ENCODE measurements at regions not wholly inside any gene's neighbourhood (a gene's known extent, or its start where the extent isn't known, plus 50 kb on each side); places are given as distances from the start of the nearest gene placed in this dataset.

GRCh38 chr1:29385966-29386365 lies 149.6 kb downstream of the PTPRU start:
- no peak for TF ChIP-seq CTCF (IDR thresholded peaks at IDR 0.05)
- no peaks in the 10 kb centered on the region for H3K9me3 ChIP-seq
- no peak overlapping the region for H3K27ac ChIP-seq
- peaks cover 25% of the 10 kb centered on the region for H3K27me3 ChIP-seq
- H3K36me3 ChIP-seq: no peaks in the 10 kb centered on the region
- no peaks in the 10 kb centered on the region for H3K4me1 ChIP-seq (ENCODE audit: control insufficient read depth in 1 of 2, insufficient read depth in 1 of 2, low read depth in 1 of 2, low read length in 1 of 2)
- no peak overlapping the region for H3K4me3 ChIP-seq (ENCODE audit: low read depth in 1 of 2, low read length in 1 of 2)

- Histone ChIP-seq H3K4me3 (ENCODE audit: low read depth in 1 of 2, low read length in 1 of 2) (no peak overlapping the region), H3K9me3 (no peaks in the 10 kb centered on the region), H3K4me1 (ENCODE audit: control insufficient read depth in 1 of 2, insufficient read depth in 1 of 2, low read depth in 1 of 2, low read length in 1 of 2) (no peaks in the 10 kb centered on the region), H3K27me3 (peaks cover 25% of the 10 kb centered on the region), H3K36me3 (no peaks in the 10 kb centered on the region), H3K27ac (no peak overlapping the region)
- no peak for TF ChIP-seq CTCF (IDR thresholded peaks at IDR 0.05)
Observed at GRCh38 chr1:29384496-29385015, 148.2 kb downstream of the PTPRU start.

GRCh38 chr1:29383746-29384371 lies 147.5 kb downstream of the PTPRU start:
- H3K4me3 ChIP-seq (ENCODE audit: low read depth in 1 of 2, low read length in 1 of 2): no peak overlapping the region
- no peak overlapping the region for H3K27ac ChIP-seq
- H3K27me3 ChIP-seq: peaks cover 25% of the 10 kb centered on the region
- no peaks in the 10 kb centered on the region for H3K36me3 ChIP-seq
- H3K9me3 ChIP-seq: no peaks in the 10 kb centered on the region
- no peaks in the 10 kb centered on the region for H3K4me1 ChIP-seq (ENCODE audit: control insufficient read depth in 1 of 2, insufficient read depth in 1 of 2, low read depth in 1 of 2, low read length in 1 of 2)
- no peak for TF ChIP-seq CTCF (IDR thresholded peaks at IDR 0.05)

GRCh38 chr1:29382851-29383745 lies 146.8 kb downstream of the PTPRU start:
- no peak for TF ChIP-seq CTCF (IDR thresholded peaks at IDR 0.05)
- peaks cover 25% of the 10 kb centered on the region for H3K27me3 ChIP-seq
- no peak overlapping the region for H3K27ac ChIP-seq
- H3K4me3 ChIP-seq (ENCODE audit: low read depth in 1 of 2, low read length in 1 of 2): no peak overlapping the region
- no peaks in the 10 kb centered on the region for H3K4me1 ChIP-seq (ENCODE audit: control insufficient read depth in 1 of 2, insufficient read depth in 1 of 2, low read depth in 1 of 2, low read length in 1 of 2)
- no peaks in the 10 kb centered on the region for H3K36me3 ChIP-seq
- no peaks in the 10 kb centered on the region for H3K9me3 ChIP-seq

- no peak overlapping the region for H3K27ac ChIP-seq
- no peak for TF ChIP-seq CTCF (IDR thresholded peaks at IDR 0.05)
- no peak overlapping the region for H3K4me3 ChIP-seq (ENCODE audit: low read depth in 1 of 2, low read length in 1 of 2)
- no peaks in the 10 kb centered on the region for H3K4me1 ChIP-seq (ENCODE audit: control insufficient read depth in 1 of 2, insufficient read depth in 1 of 2, low read depth in 1 of 2, low read length in 1 of 2)
- H3K36me3 ChIP-seq: no peaks in the 10 kb centered on the region
- peaks cover 25% of the 10 kb centered on the region for H3K27me3 ChIP-seq
- no peaks in the 10 kb centered on the region for H3K9me3 ChIP-seq
Observed at GRCh38 chr1:29381426-29381825, 145.1 kb downstream of the PTPRU start.
